NCI-H748 (cell line): ENCODE measurements at regions not wholly inside any gene's neighbourhood (a gene's known extent, or its start where the extent isn't known, plus 50 kb on each side); places are given as distances from the start of the nearest gene placed in this dataset.

Experiments
- DNase-seq: peaks from one replicate; lab custom pipeline; 2025; ENCODE audit not compliant: unreplicated experiment; lab: John Stamatoyannopoulos, UW

DNA sequence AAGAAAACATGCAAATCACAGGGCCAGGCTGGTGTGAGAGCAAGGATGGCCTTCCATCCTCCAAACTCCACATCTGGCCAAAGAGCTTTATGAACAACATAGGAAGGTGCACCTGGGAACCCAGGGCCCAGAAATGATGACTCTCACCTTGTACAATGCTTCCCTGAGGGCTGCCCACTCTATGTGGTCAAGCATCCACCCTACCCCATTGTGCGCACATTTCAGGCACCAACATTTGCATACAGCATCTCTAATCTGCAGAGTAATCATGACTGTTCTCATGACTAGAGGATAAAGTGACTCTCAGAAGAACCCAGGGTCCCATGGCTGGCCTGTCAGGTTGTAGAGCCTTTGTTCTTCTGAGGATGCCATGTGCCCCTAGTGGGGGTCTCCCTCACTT is 57.2 kb upstream of the NTF3 start:
- DNase-seq: no peak

DNA sequence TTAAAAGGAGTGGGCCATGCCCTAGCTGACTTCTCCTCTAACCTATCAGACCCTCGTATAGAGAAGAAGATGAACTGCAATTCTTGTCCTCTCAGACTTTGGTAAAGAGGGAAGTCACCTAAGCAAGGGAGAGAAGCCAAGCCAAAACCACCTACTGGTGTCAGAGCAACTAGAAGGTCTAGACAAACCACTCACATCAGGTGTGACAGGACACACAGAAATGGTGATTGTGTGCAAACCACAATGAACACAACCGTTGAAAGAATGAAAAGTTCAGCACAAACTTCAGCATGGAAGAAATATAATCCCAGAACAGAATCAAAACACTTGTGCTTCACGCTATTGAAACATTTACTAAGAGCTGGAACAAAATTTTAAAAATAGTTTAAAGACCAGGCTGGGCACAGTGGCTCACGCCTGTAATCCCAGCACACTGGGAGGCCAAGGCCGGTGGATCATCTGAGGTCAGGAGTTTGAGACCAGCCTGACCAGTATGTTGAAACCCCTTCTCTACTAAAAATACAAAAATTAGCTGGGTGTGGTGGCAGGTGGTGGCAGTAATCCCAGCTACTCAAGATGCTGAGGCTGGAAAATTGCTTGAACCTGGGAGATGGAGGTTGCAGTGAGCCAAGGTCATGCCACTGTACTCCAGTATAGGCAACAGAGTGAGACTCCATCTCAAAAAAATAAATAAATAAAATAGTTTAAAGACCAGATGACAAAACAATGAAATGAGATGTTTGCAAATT is 56.2 kb upstream of the NTF3 start:
- DNase-seq: no peak

GRCh38 chr12:5376591-5377207 is 55.2 kb upstream of the NTF3 start:
- peak; percentile 88 for DNase-seq

- peak; percentile 40 for DNase-seq
These were observed 53.8 kb upstream of the NTF3 start for GRCh38 chr12:5377997-5378592.

- DNase-seq: no peak
These were observed 52.0 kb upstream of the NTF3 start for GRCh38 chr12:5379749-5380496.
